Testis (tissue), 2 donors: ENCODE measurements at regions not wholly inside any gene's neighbourhood (a gene's known extent, or its start where the extent isn't known, plus 50 kb on each side); places are given as distances from the start of the nearest gene placed in this dataset.

ENCODE experiments used
- DNase-seq: peaks from one replicate; pipeline ENCODE4 v3.0.0-alpha.2; 2019
- H3K27ac ChIP-seq, 2 donors: fragments of 200-600 bp; sonication (generic); one replicate each; pipeline ENCODE4 v1.5.1; 2019
- H3K27me3 ChIP-seq: fragments of 200-600 bp; sonication (generic); one replicate; pipeline ENCODE4 v1.5.1; 2019
- H3K36me3 ChIP-seq: fragments of 200-600 bp; sonication (generic); one replicate; pipeline ENCODE4 v1.5.1; 2017; ENCODE audit warnings: low read depth; ENCODE audit errors: missing control alignments
- H3K4me1 ChIP-seq: fragments of 200-600 bp; sonication (generic); one replicate; pipeline ENCODE4 v1.5.1; 2019
- H3K4me3 ChIP-seq, 2 donors: fragments of 200-600 bp; sonication (generic); one replicate each; pipeline ENCODE4 v1.5.1; 2017 to 2019
- H3K9me3 ChIP-seq: fragments of 200-600 bp; sonication (generic); one replicate; pipeline ENCODE4 v1.5.1; 2017
- CTCF ChIP-seq, 3 experiments: fragments of 450-650 bp in 2 of 3; fragments of 200-600 bp in 1 of 3; sonication (generic) in 1 of 3; IDR thresholded peaks; one replicate each; pipeline ENCODE4 v1.5.1; 2016 to 2019; ENCODE audit warnings: antibody characterized with exemption in 3 of 3, mild to moderate bottlenecking in 2 of 3, moderate library complexity in 1 of 3
- POLR2A ChIP-seq: fragments of 450-650 bp; IDR thresholded peaks from one replicate; pipeline ENCODE4 v1.6.1; 2017; ENCODE audit warnings: antibody characterized with exemption, mild to moderate bottlenecking, moderate library complexity
- WGBS, 2 donors: methylation state at CpG; one replicate each; pipeline ENCODE4 v1.1.5; 2018; 5-methylcytosine and 5-hydroxymethylcytosine counted together
- intact Hi-C: fragments of 100-400 bp; cut with DNase I; formaldehyde crosslinking; loops from one replicate; pipeline ENCODE4 v1.15.1; 2023; ENCODE audit warnings: low total_unique reads

DNA sequence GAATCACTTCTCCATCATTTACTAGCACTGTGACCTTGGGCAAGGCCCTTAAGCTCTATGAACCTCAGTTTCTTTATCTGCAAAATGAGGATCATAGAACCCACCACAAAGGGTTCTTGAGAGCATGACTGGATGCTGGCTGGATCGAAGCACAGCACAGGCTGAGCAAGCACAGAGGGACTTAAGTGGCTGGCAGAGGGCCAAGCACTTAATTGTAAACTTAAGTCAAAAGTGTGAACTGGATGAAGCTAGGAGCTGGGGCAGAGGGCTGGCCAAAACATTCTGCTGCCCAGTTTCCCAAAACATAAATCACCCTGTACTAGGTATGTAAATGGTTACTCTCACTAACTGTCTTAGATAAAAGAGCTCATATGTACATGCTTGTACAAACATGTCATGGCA, 112.3 kb upstream of the WWC1 start:
- H3K36me3 ChIP-seq: no peaks in the 10 kb centered on the region
- TF ChIP-seq CTCF (IDR thresholded peaks at IDR 0.05) (no peak), POLR2A (no peak)
- WGBS, 2 donors: 43 to 67% methylated on average over 1 of the region's 1 CpG
- H3K4me1 ChIP-seq: no peaks in the 10 kb centered on the region
- H3K27ac ChIP-seq: no peak overlapping the region
- no peak overlapping the region for H3K4me3 ChIP-seq
- no peaks in the 10 kb centered on the region for H3K9me3 ChIP-seq
- intact Hi-C loops: no loop called here
- no peak for DNase-seq
- no peaks in the 10 kb centered on the region for H3K27me3 ChIP-seq

- Histone ChIP-seq H3K27ac (no peak overlapping the region), H3K4me1 (no peaks in the 10 kb centered on the region), H3K36me3 (no peaks in the 10 kb centered on the region), H3K4me3 (no peak overlapping the region), H3K27me3 (no peaks in the 10 kb centered on the region), H3K9me3 (no peaks in the 10 kb centered on the region)
- WGBS, 2 donors: 86 to 99% methylated on average over 6 of the region's 6 CpGs
- intact Hi-C loops: no loop called here
- TF ChIP-seq CTCF (IDR thresholded peaks at IDR 0.05) (no peak), POLR2A (no peak)
- no peak for DNase-seq
Observed at GRCh38 chr5:168182269-168182668, 109.2 kb upstream of the WWC1 start.

DNA sequence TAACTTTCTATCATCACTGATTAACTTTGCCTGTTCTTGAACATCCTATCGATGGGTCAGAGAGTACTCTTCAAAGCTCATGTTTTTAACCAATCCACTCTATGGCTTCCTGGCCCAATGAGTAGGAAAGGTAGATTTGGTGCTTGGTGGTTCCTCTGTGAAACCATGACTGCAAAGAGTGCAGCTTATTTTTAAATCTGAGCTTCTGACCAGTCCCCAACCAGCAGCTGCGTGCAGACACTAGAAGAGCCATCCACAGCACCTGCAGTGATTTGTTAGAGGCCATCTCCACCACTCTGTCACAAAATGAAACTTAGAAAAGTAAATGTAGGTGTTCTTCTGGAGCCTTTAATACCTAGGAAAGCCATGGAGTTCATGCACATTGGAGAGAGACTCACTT, 107.3 kb upstream of the WWC1 start:
- no peak overlapping the region for H3K27ac ChIP-seq
- no peaks in the 10 kb centered on the region for H3K36me3 ChIP-seq
- WGBS, 2 donors: 95 to 100% methylated on average over 2 of the region's 2 CpGs
- H3K4me3 ChIP-seq: no peak overlapping the region
- no peaks in the 10 kb centered on the region for H3K27me3 ChIP-seq
- H3K9me3 ChIP-seq: no peaks in the 10 kb centered on the region
- no peak for DNase-seq
- TF ChIP-seq POLR2A: no peak
- TF ChIP-seq CTCF (IDR thresholded peaks at IDR 0.05): no peak
- intact Hi-C loops: no loop called here
- H3K4me1 ChIP-seq: no peaks in the 10 kb centered on the region

DNA sequence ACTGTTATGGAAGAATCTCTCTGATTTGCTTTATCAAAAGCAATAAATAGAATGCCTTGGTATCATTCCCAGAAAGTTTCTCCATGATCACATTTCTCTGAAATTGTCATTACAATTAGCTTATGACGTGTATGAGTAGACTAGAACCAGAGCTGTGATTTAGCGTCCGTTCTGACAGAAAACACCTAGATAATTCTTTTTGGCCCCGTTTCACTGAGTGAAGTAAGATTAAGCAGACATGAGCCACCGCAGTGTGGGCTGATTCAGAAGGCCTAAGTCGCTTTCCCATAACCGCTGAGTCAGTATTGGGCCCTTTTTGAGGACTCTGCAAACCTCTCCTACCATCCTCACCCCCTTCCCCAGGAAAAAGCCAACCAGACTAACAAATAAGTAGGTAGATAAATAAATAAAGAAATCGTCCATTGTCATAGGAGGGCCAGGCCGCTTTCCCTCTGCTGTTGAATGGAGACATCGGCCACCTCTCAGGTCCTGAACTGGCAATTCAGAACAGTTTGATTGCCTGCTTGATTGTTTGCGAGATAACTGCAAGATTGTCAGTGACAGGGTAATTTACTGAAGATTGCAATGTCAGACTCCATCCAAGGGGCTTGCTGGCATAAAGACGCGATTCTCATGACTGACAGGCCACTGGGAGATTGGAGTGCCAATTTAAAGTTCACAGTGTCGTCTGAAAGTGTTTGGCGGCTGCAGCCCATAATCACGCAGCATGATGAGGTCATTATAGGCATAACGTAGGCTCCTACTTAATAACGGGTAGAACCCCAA, 105.0 kb upstream of the WWC1 start:
- Histone ChIP-seq H3K4me1 (no peaks in the 10 kb centered on the region), H3K27me3 (no peaks in the 10 kb centered on the region), H3K4me3 (no peak overlapping the region), H3K27ac (no peak overlapping the region), H3K36me3 (no peaks in the 10 kb centered on the region), H3K9me3 (no peaks in the 10 kb centered on the region)
- WGBS, 2 donors: 90% methylated on average over 16 to 18 of the region's 18 CpGs
- no peak for DNase-seq
- TF ChIP-seq CTCF (IDR thresholded peaks at IDR 0.05) (no peak), POLR2A (no peak)
- intact Hi-C loops: no loop called here

DNA sequence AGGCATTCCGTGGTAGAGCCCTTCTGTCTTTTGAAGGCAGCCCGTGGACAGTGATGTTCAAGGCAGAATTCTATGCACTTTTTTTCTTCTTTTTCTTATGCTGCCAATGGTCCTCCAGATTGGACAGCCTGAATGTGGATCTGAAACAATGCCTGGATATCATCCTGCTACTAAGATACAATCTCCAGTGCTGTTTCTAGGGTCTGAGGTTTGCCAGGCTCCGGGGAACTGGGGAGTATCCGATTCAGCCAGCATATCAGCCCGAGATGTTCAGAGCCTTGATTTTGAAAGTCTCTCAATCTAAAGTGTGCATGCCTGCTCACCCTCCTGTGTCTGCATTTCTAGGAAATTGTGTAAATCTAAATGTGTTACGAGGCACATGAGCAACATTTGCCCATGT, 103.8 kb upstream of the WWC1 start:
- no peak overlapping the region for H3K27ac ChIP-seq
- H3K4me1 ChIP-seq: no peaks in the 10 kb centered on the region
- 80 to 81% methylated on average over 6 of the region's 6 CpGs for WGBS, 2 donors
- intact Hi-C loops: no loop called here
- H3K9me3 ChIP-seq: no peaks in the 10 kb centered on the region
- no peak overlapping the region for H3K4me3 ChIP-seq
- no peak for DNase-seq
- TF ChIP-seq POLR2A (no peak), CTCF (IDR thresholded peaks at IDR 0.05) (no peak)
- no peaks in the 10 kb centered on the region for H3K27me3 ChIP-seq
- H3K36me3 ChIP-seq: no peaks in the 10 kb centered on the region
